GM21447 (cell line): ENCODE measurements at regions not wholly inside any gene's neighbourhood (a gene's known extent, or its start where the extent isn't known, plus 50 kb on each side); places are given as distances from the start of the nearest gene placed in this dataset.
"Not testable (repeated sequence)": the region's sequence is repeated elsewhere in the genome, so short reads cannot be mapped to it uniquely, and the experiment has no call there.

ENCODE experiments used
- ATAC-seq: cut with Tn5 transposase; IDR thresholded peaks from one replicate; pipeline ENCODE4 v1.9.1; 2021; ENCODE audit not compliant: unreplicated experiment

GRCh38 chr5:164470312-164470711 is 964.9 kb downstream of the MAT2B start:
- no peak for ATAC-seq

DNA sequence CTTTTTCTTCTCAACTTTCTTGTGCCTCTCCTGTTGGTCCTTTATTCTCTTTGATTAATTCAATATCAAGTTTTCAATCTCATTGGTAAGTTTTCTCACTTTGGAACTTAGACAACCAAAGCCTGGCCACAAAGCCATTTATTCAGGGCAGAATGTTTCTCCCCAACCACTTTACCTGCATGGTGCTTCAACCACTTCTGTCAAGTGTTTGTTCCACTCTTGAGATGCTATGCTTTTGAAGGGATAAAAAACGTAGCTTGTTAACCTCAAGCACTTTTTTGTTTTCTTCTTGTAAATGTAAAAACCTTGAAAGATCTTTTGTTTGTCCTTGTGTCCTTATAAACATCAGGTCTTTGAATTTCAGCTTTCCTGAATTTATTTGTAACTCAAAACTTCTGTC is 966.7 kb downstream of the MAT2B start:
- ATAC-seq = no peak

DNA sequence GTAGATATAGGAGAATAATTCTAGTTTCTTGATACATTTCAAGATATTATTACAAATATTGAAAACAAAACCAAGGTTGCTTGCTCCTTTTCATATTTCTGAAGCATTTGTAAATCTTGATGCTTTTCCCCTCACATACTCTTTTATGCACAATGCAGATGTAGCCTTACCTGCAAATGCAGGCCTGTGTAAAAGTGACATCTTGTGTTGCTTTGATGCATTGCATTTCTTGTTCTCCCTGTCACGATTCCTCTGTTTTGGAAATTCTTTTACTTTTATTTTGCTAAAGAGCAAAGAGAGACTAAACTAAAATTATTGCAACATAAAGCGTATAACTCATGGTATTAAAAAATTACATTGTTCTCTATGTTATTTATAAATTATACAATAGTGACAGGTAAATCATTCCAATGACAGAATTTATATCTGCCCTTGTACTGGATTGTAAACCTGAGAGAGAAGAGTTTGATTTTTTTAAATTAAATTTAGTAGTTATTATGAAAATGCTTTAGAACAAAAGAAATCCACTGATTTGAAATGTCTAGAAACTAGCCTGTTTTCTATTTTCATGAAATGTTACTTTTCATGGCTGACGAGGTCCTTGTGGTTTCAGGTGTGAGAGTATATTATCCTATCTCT is 970.0 kb downstream of the MAT2B start:
- ATAC-seq = no peak

GRCh38 chr5:164481270-164481669 is 975.9 kb downstream of the MAT2B start:
- no peak for ATAC-seq

DNA sequence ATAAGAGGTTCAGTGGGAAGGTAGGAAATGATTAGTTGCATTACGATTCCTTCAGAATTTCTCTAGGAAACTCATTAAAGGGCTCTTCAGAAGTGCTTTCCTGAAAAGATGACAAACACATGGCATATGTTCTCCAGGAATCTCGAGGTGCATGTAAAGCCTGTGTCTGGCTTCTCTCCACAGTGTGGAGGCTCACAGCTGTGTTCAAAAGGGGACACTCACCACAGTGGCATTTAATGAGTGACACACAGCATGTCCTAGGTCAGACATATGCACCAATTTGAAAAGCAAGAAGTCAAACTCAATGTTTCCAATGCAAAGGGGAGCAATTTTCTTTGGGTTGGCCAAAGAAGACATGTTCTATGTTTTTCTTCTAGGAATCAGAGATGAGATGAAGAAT is 976.9 kb downstream of the MAT2B start:
- ATAC-seq = no peak

DNA sequence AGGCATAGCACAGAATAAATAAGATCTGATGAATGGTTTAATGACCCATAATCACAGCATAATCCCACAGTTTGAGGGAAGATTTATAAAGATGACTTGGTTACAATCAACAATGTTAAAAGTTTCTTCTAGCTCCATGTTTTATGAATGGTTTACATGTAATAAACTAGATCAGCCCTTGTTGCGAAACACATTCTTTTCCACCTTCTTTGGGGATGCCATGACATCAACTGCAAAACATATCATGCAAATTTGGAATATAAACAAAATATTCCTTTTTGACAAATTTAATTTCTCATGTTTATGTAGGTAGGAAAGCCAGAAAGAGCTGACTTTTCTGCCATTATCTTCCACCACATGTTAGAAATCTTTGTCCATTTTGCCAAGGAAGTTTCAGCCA is 979.5 kb downstream of the MAT2B start:
- ATAC-seq = no peak

- ATAC-seq = no peak
Observed at GRCh38 chr5:164487939-164488338, 982.5 kb downstream of the MAT2B start.

- ATAC-seq = no peak
Observed at GRCh38 chr5:164497311-164498064, 992.1 kb downstream of the MAT2B start.

DNA sequence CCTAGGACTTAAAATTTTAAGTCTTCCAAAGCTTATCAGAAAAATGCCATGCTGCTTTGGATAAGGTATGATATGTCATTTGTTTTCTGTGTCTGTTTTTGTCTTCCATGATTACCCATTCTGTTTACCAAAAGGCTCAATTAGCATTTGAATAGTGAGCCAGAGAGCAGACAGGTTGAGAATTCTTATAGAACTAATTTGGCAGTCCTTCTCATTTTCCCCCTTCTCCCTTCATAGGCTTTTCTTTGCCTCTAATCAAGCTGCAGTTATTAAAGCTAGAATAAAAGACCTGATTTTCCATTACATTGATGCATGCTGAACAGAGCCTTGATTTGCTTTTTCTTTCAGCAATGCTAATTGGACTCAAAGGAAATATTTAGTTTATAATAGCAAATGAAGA is 993.0 kb downstream of the MAT2B start:
- no peak for ATAC-seq

DNA sequence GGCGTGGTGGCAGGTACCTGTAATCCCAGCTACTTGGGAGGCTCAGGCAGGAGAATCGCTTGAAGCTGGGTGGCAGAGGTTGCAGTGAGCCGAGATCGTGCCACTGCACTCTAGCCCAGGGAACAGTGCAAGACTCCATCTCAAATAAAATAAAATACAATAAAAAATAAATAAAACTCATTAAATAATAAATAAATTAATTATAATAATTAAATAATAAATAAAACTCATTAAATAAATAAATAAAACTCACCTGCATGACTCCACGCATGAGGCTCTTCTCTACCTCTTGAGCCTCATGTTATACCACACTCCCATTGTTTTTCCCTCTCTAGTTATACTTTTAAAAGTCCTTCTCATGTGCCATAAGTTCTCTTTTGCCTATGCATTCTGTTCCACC is 995.4 kb downstream of the MAT2B start:
- ATAC-seq = no peak

DNA sequence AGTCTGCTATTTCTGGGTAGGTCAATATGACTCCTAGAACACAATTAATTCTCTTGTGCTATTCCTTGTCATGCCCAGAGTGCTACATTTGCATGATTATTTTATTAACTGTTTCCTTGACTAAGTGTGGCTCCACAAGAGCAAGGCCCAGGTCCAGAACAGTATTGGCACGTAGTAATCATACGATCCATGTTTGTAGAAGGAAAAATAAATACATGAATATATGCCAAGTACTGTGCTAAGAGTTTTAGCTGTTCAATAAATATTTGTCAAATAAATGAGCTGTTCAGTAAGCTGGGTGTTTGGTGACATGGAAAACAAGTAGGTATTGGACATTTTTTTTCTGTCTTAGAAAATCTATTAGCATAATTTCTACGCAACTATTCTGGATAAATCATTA is 995.9 kb downstream of the MAT2B start:
- no peak for ATAC-seq

GRCh38 chr5:164504141-164504772 is 998.8 kb downstream of the MAT2B start:
- ATAC-seq = peak; percentile 77

DNA sequence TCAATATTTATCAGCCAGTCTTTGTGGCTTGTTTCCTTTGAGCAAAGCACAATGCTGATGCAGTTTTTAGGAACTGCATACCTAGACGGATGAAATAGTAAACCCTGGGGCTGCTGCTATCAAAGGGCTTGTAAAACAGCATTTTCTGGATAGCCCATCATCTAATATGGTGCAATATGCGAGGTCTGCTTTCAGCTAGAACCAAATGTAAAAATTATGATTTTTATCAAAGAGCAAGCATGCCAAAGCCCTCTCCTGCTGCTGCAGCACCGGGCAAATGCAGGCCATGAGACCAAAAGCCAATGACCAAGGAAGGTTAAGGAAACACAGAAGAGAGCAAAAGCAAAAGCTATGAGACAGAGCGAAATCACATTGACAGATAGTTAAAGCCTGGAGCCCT is 1000.4 kb downstream of the MAT2B start:
- ATAC-seq = no peak

- ATAC-seq = no peak
Observed at GRCh38 chr5:164518067-164518740, 1012.8 kb downstream of the MAT2B start.

DNA sequence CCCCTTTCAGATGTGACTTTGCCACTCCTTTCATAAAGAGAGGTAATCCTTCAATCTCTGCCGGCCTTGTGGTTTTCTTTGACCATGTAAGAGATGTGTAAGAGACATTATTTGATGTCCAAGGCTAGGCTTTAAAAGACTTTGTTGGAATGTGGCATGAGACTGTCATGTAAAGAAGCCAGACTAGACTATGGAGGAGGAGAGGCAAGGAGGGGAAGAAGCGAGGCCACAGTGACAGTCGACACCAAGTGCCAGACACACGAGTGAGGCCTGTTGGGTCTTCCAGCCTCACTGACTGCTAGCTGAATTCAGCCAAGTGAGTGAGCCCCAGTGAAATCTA is 1013.3 kb downstream of the MAT2B start:
- ATAC-seq = no peak

DNA sequence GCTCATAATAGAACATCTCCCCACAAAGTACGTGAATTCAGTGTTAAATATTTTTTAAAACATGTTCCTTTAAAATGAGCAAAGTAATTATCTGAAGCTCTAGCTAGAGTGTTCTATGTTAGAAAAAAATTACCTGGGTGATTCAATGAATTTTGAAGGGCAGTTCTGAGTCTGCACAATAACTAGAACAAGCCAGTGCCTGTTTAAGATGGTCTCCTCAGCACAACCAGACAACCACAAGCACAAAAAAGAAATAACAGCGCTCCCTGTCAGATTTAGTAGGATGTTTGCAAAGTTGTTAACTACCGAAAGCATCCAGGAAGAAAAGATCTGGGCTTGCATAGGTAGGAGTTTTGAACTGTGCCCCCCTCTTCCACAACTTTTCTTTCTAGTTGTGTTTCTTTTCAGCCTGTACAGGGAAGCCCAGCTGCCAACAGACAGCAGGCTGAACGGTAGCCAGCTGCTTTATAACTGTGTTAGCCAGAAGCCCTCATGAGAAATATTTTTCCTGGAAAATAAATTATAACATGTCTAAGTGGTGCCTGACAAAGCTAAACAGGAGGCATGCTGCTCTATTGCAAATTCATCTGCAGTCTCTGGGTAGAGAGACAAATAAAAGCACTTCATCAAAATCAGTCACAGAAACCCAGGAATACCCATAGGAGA is 1026.9 kb downstream of the MAT2B start:
- ATAC-seq = no peak

GRCh38 chr5:164533426-164533825 is 1028.0 kb downstream of the MAT2B start:
- ATAC-seq = not testable (repeated sequence)

- no peak for ATAC-seq
Observed at GRCh38 chr5:164540174-164540573, 1034.8 kb downstream of the MAT2B start.

DNA sequence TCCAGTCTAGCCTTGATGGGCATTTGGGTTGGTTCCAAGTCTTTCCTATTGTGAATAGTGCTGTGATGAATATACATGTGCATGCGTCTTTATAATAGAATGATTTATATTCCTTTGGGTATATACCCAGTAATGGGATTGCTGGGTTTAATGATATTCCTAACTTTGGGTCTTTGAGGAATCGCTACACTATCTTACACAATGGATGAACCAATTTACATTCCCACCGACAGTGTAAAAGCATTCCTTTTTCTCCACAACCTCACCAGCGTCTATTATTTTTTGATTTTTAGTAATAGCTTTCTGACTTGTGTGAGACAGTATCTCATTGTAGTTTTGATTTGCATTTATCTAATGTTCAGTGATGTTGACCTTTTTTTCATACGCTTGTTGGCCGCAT is 1040.1 kb downstream of the MAT2B start:
- ATAC-seq = no peak

DNA sequence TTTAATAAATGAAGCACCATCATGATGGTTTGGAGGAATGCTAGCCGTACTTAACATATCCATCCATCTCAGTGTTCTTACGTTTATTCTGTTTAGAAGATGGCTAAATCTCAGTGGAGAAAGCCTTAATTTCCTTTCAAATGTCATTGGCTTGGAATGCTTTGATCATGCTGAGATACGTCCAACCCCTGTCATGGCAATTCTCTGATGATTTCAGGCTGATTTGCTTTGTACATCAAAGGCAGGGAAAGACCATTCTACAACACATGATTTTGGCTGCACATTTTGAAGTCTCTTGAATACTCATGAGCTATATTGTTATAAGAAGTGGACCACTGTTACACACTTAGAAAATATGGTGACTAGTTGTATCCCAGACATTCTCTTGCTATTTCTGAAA is 1048.4 kb downstream of the MAT2B start:
- ATAC-seq = no peak

GRCh38 chr5:164555809-164556208 is 1050.4 kb downstream of the MAT2B start:
- no peak for ATAC-seq
